WTC11 (cell line): ENCODE measurements at regions not wholly inside any gene's neighbourhood (a gene's known extent, or its start where the extent isn't known, plus 50 kb on each side); places are given as distances from the start of the nearest gene placed in this dataset.

ENCODE experiments used
- ATAC-seq: fragments of 200-7000 bp; cut with Tn5 transposase; 2 replicates; pipeline ENCODE4 v1.10.0; 2021; ENCODE audit warnings: mild to moderate bottlenecking, moderate library complexity
- CTCF ChIA-PET: fragments of 300-600 bp; sonication (Branson Sonifier 250); formaldehyde crosslinking; loops from one replicate; lab custom pipeline; 2021; ENCODE audit warnings: antibody characterized with exemption; lab: Charles Lee
- POLR2A ChIA-PET: fragments of 350-600 bp; sonication (Branson Sonifier 250); formaldehyde crosslinking; loops from one replicate; lab custom pipeline; 2021; ENCODE audit warnings: antibody characterized with exemption; lab: Charles Lee
- DNase-seq: peaks from one replicate; pipeline ENCODE4 v3.0.0; 2021; ENCODE audit warnings: low spot score
- H3K27ac Mint-ChIP-seq: 2 replicates; pipeline ENCODE4 v1.8.0; 2021; ENCODE audit warnings: mixed read lengths
- H3K27me3 Mint-ChIP-seq: 2 replicates; pipeline ENCODE4 v1.8.0; 2021; ENCODE audit warnings: low read depth, mild to moderate bottlenecking, moderate library complexity, mixed read lengths
- H3K36me3 Mint-ChIP-seq: 2 replicates; pipeline ENCODE4 v1.8.0; 2021; ENCODE audit warnings: mixed read lengths
- H3K4me1 Mint-ChIP-seq: 2 replicates; pipeline ENCODE4 v1.8.0; 2022; ENCODE audit warnings: mixed read lengths
- H3K4me3 Mint-ChIP-seq: 2 replicates; pipeline ENCODE4 v1.8.0; 2021; ENCODE audit warnings: mild to moderate bottlenecking, moderate library complexity, mixed read lengths
- H3K9me3 Mint-ChIP-seq: 2 replicates; pipeline ENCODE4 v1.8.0; 2021; ENCODE audit warnings: mixed read lengths
- CREM ChIP-seq: sonication (generic); formaldehyde crosslinking; IDR thresholded peaks from 2 replicates; pipeline ENCODE4 v1.8.1; 2022; ENCODE audit warnings: mild to moderate bottlenecking, missing genetic modification reagents, moderate library complexity
- FOXK1 ChIP-seq: sonication (generic); formaldehyde crosslinking; IDR thresholded peaks from 2 replicates; pipeline ENCODE4 v1.8.0; 2022; ENCODE audit warnings: mild to moderate bottlenecking, moderate library complexity, missing genetic modification reagents
- FOXP4 ChIP-seq: sonication (generic); formaldehyde crosslinking; IDR thresholded peaks from 2 replicates; pipeline ENCODE4 v1.8.0; 2022; ENCODE audit warnings: mild to moderate bottlenecking, missing genetic modification reagents
- GTF2I ChIP-seq: fragments of 250-450 bp; sonication (Bioruptor Pico); conservative IDR thresholded peaks from 2 replicates; pipeline ENCODE4 v1.4.0; 2021; ENCODE audit warnings: mild to moderate bottlenecking
- HMGA2 ChIP-seq: fragments of 250-450 bp; sonication (Bioruptor Pico); IDR thresholded peaks from 2 replicates; pipeline ENCODE4 v1.4.0; 2021; ENCODE audit warnings: mild to moderate bottlenecking, moderate library complexity
- IRF2 ChIP-seq: sonication (generic); formaldehyde crosslinking; IDR thresholded peaks from 2 replicates; pipeline ENCODE4 v1.8.0; 2022; ENCODE audit warnings: low read depth, missing genetic modification reagents, borderline replicate concordance
- MXD4 ChIP-seq: fragments of 250-450 bp; sonication (Bioruptor Pico); IDR thresholded peaks from 2 replicates; pipeline ENCODE4 v1.8.0; 2021; ENCODE audit warnings: mild to moderate bottlenecking, moderate library complexity, borderline replicate concordance
- MYBL2 ChIP-seq: sonication (generic); formaldehyde crosslinking; IDR thresholded peaks from 2 replicates; pipeline ENCODE4 v1.8.1; 2023; ENCODE audit warnings: mild to moderate bottlenecking, moderate library complexity, missing genetic modification reagents
- NFATC4 ChIP-seq: fragments of 250-450 bp; sonication (Bioruptor Pico); IDR thresholded peaks from 2 replicates; pipeline ENCODE4 v1.9.0; 2021; ENCODE audit warnings: mild to moderate bottlenecking
- NR3C1 ChIP-seq: sonication (generic); formaldehyde crosslinking; conservative IDR thresholded peaks from 2 replicates; pipeline ENCODE4 v1.8.1; 2023; ENCODE audit warnings: low read depth, mild to moderate bottlenecking, missing genetic modification reagents
- OVOL2 ChIP-seq: fragments of 250-450 bp; sonication (Bioruptor Pico); IDR thresholded peaks from 2 replicates; pipeline ENCODE4 v1.9.0; 2021; ENCODE audit warnings: mild to moderate bottlenecking, borderline replicate concordance
- PRRX2 ChIP-seq: fragments of 250-450 bp; sonication (Bioruptor Pico); IDR thresholded peaks from 2 replicates; pipeline ENCODE4 v1.8.0; 2021; ENCODE audit warnings: mild to moderate bottlenecking
- SOX15 ChIP-seq: fragments of 250-450 bp; sonication (Bioruptor Pico); IDR thresholded peaks from 2 replicates; pipeline ENCODE4 v1.9.0; 2021; ENCODE audit warnings: mild to moderate bottlenecking
- TP53 ChIP-seq: sonication (generic); formaldehyde crosslinking; IDR thresholded peaks from 2 replicates; pipeline ENCODE4 v1.8.1; 2023; ENCODE audit warnings: mild to moderate bottlenecking, missing genetic modification reagents
- ZBTB21 ChIP-seq: sonication (generic); formaldehyde crosslinking; IDR thresholded peaks from 2 replicates; pipeline ENCODE4 v1.8.1; 2023; ENCODE audit warnings: mild to moderate bottlenecking, missing genetic modification reagents, borderline replicate concordance
- ZNF121 ChIP-seq: sonication (generic); formaldehyde crosslinking; IDR thresholded peaks from 2 replicates; pipeline ENCODE4 v1.8.0; 2023; ENCODE audit warnings: missing genetic modification reagents
- ZNF219 ChIP-seq: sonication (generic); formaldehyde crosslinking; IDR thresholded peaks from 2 replicates; pipeline ENCODE4 v1.8.0; 2023; ENCODE audit warnings: missing genetic modification reagents, mild to moderate bottlenecking, borderline replicate concordance
- ZNF416 ChIP-seq: fragments of 250-450 bp; sonication (Bioruptor Pico); IDR thresholded peaks from 2 replicates; pipeline ENCODE4 v1.9.0; 2021; ENCODE audit warnings: mild to moderate bottlenecking, inconsistent platforms
- ZNF423 ChIP-seq: fragments of 250-450 bp; sonication (Bioruptor Pico); IDR thresholded peaks from 2 replicates; pipeline ENCODE4 v2.1.2; 2022; ENCODE audit warnings: mild to moderate bottlenecking, moderate library complexity
- TF ChIP-seq, protein P1 (sequence below): fragments of 200-600 bp; IDR thresholded peaks from 2 replicates; pipeline ENCODE4 v1.8.0; 2022; ENCODE audit warnings: antibody characterized with exemption
- TF ChIP-seq, protein P2 (sequence below): fragments of 250-450 bp; sonication (Bioruptor Pico); IDR thresholded peaks from 2 replicates; pipeline ENCODE4 v2.1.2; 2022; ENCODE audit warnings: mild to moderate bottlenecking, moderate library complexity
- TF ChIP-seq, protein P3 (sequence below): sonication (generic); formaldehyde crosslinking; IDR thresholded peaks from 2 replicates; pipeline ENCODE4 v1.8.0; 2022; ENCODE audit warnings: mild to moderate bottlenecking, missing genetic modification reagents
- TF ChIP-seq, protein P4 (sequence below): sonication (generic); formaldehyde crosslinking; IDR thresholded peaks from 2 replicates; pipeline ENCODE4 v1.8.1; 2023; ENCODE audit warnings: mild to moderate bottlenecking, missing genetic modification reagents, borderline replicate concordance
- TF ChIP-seq, protein P5 (sequence below): fragments of 250-450 bp; sonication (Bioruptor Pico); conservative IDR thresholded peaks from 2 replicates; pipeline ENCODE4 v1.9.0; 2021; ENCODE audit warnings: mild to moderate bottlenecking

- TF ChIP-seq ZNF416 (CRISPR knock-in tag) (no peak), IRF2 (CRISPR knock-in tag) (no peak), NFATC4 (no peak), GTF2I (CRISPR knock-in tag) (no peak), OVOL2 (no peak)
Measured at GRCh38 chr4:135098061-135098460, 896.5 kb upstream of the PABPC4L start (continued).

DNA sequence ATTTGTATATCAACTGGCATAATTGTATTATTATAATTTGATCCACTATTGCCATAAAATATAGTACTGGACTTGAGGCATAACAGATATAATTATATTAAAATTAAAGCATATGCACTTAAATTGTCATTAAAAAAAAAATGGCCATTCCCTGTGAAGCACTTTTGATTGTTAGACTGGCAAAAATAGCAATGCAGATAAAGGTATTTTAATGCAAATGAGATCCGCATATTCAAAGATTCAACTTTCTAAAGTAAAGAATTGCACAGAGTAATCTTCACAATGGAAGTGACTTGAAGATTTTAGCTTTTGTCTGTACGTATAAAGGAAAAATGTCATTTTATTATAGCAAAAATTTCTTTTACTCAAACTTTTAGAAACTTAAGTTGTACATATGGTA lies 871.8 kb upstream of the PABPC4L start:
- Mint-ChIP-seq H3K36me3 (peaks cover 42% of the 10 kb centered on the region), H3K27me3 (no peaks in the 10 kb centered on the region; the same call in 1 of the 2 replicates), H3K9me3 (peaks cover 40% of the 10 kb centered on the region)
- no peak for ATAC-seq
- TF ChIP-seq, protein P1, sequence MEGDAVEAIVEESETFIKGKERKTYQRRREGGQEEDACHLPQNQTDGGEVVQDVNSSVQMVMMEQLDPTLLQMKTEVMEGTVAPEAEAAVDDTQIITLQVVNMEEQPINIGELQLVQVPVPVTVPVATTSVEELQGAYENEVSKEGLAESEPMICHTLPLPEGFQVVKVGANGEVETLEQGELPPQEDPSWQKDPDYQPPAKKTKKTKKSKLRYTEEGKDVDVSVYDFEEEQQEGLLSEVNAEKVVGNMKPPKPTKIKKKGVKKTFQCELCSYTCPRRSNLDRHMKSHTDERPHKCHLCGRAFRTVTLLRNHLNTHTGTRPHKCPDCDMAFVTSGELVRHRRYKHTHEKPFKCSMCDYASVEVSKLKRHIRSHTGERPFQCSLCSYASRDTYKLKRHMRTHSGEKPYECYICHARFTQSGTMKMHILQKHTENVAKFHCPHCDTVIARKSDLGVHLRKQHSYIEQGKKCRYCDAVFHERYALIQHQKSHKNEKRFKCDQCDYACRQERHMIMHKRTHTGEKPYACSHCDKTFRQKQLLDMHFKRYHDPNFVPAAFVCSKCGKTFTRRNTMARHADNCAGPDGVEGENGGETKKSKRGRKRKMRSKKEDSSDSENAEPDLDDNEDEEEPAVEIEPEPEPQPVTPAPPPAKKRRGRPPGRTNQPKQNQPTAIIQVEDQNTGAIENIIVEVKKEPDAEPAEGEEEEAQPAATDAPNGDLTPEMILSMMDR = no peak
- TF ChIP-seq HMGA2 (CRISPR knock-in tag) (no peak), ZNF121 (CRISPR knock-in tag) (no peak), ZNF219 (CRISPR knock-in tag) (no peak), OVOL2 (no peak), ZNF423 (CRISPR knock-in tag) (no peak), NR3C1 (no peak), TP53 (no peak), MXD4 (no peak)
- TF ChIP-seq, protein P2, sequence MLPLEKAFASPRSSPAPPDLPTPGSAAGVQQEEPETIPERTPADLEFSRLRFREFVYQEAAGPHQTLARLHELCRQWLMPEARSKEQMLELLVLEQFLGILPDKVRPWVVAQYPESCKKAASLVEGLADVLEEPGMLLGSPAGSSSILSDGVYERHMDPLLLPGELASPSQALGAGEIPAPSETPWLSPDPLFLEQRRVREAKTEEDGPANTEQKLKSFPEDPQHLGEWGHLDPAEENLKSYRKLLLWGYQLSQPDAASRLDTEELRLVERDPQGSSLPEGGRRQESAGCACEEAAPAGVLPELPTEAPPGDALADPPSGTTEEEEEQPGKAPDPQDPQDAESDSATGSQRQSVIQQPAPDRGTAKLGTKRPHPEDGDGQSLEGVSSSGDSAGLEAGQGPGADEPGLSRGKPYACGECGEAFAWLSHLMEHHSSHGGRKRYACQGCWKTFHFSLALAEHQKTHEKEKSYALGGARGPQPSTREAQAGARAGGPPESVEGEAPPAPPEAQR = no peak
- TF ChIP-seq, all 79 proteins: peak for 0
- H3K4me1 Mint-ChIP-seq = peaks cover 16% of the 10 kb centered on the region
- H3K4me3 Mint-ChIP-seq = no peak overlapping the region
- POLR2A ChIA-PET = no interaction called here
- CTCF ChIA-PET = no interaction called here
- DNase-seq = no peak
- H3K27ac Mint-ChIP-seq = no peak overlapping the region

GRCh38 chr4:135072553-135072952 lies 871.0 kb upstream of the PABPC4L start:
- DNase-seq (no peak), ATAC-seq (no peak)
- ChIA-PET POLR2A (no interaction called here), CTCF (no interaction called here)
- H3K9me3 Mint-ChIP-seq = peaks cover 32% of the 10 kb centered on the region
- H3K27me3 Mint-ChIP-seq = no peaks in the 10 kb centered on the region; the same call in 1 of the 2 replicates
- no peak overlapping the region for H3K4me3 Mint-ChIP-seq
- H3K27ac Mint-ChIP-seq = peak overlapping the region; percentile 50; the same call in 1 of the 2 replicates
- peaks cover 16% of the 10 kb centered on the region for H3K4me1 Mint-ChIP-seq
- peaks cover 34% of the 10 kb centered on the region for H3K36me3 Mint-ChIP-seq
- TF ChIP-seq MXD4 (no peak), GTF2I (CRISPR knock-in tag) (no peak), SOX15 (CRISPR knock-in tag) (no peak), FOXK1 (CRISPR knock-in tag) (no peak), PRRX2 (no peak), MYBL2 (CRISPR knock-in tag) (no peak), ZNF423 (CRISPR knock-in tag) (no peak), CREM (CRISPR knock-in tag) (no peak), ZBTB21 (CRISPR knock-in tag) (no peak), FOXP4 (CRISPR knock-in tag) (no peak)
- TF ChIP-seq, protein P3, sequence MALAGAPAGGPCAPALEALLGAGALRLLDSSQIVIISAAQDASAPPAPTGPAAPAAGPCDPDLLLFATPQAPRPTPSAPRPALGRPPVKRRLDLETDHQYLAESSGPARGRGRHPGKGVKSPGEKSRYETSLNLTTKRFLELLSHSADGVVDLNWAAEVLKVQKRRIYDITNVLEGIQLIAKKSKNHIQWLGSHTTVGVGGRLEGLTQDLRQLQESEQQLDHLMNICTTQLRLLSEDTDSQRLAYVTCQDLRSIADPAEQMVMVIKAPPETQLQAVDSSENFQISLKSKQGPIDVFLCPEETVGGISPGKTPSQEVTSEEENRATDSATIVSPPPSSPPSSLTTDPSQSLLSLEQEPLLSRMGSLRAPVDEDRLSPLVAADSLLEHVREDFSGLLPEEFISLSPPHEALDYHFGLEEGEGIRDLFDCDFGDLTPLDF (CRISPR knock-in tag) = no peak
- TF ChIP-seq, protein P4, sequence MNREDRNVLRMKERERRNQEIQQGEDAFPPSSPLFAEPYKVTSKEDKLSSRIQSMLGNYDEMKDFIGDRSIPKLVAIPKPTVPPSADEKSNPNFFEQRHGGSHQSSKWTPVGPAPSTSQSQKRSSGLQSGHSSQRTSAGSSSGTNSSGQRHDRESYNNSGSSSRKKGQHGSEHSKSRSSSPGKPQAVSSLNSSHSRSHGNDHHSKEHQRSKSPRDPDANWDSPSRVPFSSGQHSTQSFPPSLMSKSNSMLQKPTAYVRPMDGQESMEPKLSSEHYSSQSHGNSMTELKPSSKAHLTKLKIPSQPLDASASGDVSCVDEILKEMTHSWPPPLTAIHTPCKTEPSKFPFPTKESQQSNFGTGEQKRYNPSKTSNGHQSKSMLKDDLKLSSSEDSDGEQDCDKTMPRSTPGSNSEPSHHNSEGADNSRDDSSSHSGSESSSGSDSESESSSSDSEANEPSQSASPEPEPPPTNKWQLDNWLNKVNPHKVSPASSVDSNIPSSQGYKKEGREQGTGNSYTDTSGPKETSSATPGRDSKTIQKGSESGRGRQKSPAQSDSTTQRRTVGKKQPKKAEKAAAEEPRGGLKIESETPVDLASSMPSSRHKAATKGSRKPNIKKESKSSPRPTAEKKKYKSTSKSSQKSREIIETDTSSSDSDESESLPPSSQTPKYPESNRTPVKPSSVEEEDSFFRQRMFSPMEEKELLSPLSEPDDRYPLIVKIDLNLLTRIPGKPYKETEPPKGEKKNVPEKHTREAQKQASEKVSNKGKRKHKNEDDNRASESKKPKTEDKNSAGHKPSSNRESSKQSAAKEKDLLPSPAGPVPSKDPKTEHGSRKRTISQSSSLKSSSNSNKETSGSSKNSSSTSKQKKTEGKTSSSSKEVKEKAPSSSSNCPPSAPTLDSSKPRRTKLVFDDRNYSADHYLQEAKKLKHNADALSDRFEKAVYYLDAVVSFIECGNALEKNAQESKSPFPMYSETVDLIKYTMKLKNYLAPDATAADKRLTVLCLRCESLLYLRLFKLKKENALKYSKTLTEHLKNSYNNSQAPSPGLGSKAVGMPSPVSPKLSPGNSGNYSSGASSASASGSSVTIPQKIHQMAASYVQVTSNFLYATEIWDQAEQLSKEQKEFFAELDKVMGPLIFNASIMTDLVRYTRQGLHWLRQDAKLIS (CRISPR knock-in tag) = no peak
- TF ChIP-seq, protein P5, sequence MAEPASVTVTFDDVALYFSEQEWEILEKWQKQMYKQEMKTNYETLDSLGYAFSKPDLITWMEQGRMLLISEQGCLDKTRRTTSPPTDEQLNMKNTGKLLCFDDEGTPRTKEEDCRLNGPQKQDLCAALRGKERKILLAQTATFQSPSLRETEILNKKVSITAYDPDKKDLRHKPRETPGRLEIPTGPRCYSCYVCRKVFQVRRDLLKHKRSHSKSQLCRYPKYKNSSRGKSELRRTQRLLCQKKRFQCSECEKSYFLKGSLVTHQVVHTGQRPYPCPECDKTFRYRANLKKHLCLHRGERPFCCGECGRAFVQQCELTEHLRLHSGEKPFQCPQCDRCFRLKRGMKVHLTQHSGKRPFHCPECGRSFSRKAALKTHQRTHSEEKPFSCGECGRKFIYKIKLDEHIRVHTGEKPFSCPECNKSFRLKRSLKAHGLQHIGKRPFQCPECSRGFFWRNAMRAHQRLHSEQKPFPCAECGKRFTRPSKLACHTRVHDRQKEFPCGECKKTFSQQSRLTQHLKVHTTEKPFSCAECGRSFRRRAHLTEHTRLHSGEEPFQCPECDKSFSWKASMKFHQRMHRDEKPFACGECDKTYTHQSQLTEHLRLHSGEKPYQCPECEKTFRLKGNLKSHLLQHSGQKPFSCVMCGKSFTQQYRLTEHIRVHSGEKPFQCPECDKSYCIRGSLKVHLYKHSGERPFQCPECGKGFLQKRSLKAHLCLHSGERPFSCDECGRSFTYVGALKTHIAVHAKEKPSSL (CRISPR knock-in tag) = no peak
